K562 (cell line): ENCODE measurements at regions not wholly inside any gene's neighbourhood (a gene's known extent, or its start where the extent isn't known, plus 50 kb on each side); places are given as distances from the start of the nearest gene placed in this dataset.

Experiments
- ATF1 ChIP-seq, 2 experiments: fragments of 450-650 bp in 1 of 2; IDR thresholded peaks; 2 replicates each; pipeline ENCODE4 v1.6.1; 2016; ENCODE audit warnings: missing compliant biosample characterization in 1 of 2, missing genetic modification characterization in 1 of 2
- CBX2 ChIP-seq: fragments of 200-600 bp; sonication (generic); IDR thresholded peaks from one replicate; pipeline ENCODE4 v1.6.1; 2012; ENCODE audit warnings: mild to moderate bottlenecking, low read length, inconsistent platforms; ENCODE audit not compliant: insufficient read depth, poor library complexity, severe bottlenecking
- CTCF ChIP-seq, 3 experiments: IDR thresholded peaks in 2 of 3; conservative IDR thresholded peaks in 1 of 3; 2 replicates each; pipeline ENCODE4 v1.5.1; 2011 to 2012; ENCODE audit warnings: low read length in 3 of 3, mild to moderate bottlenecking in 3 of 3, control low read depth in 2 of 3, improper control_type of control experiment in 1 of 3, inconsistent platforms in 1 of 3, low read depth in 1 of 3, mixed read lengths in 1 of 3, moderate library complexity in 1 of 3; ENCODE audit not compliant: insufficient read depth in 2 of 3
- EGR1 ChIP-seq: fragments of 450-650 bp; conservative IDR thresholded peaks from 2 replicates; pipeline ENCODE4 v1.6.1; 2017; ENCODE audit warnings: mild to moderate bottlenecking
- EP300 ChIP-seq: IDR thresholded peaks from 2 replicates; pipeline ENCODE4 v1.6.1; 2012; ENCODE audit warnings: low read length, improper control_type of control experiment
- ETV6 ChIP-seq, 3 experiments: fragments of 150-350 bp in 1 of 3; sonication (generic) in 1 of 3; formaldehyde crosslinking in 1 of 3; IDR thresholded peaks; 2 replicates each; pipeline versions ENCODE4 v1.6.1 to v1.8.0; 2014 to 2022; ENCODE audit warnings: borderline replicate concordance in 2 of 3, low read depth in 2 of 3, antibody characterized with exemption in 1 of 3, low read length in 1 of 3, mild to moderate bottlenecking in 1 of 3, missing genetic modification reagents in 1 of 3
- HMG20A ChIP-seq: fragments of 450-650 bp; formaldehyde crosslinking; conservative IDR thresholded peaks from 2 replicates; pipeline ENCODE4 v1.4.0; 2020; ENCODE audit warnings: mild to moderate bottlenecking, mixed read lengths
- HNRNPL ChIP-seq: fragments of 200-400 bp; formaldehyde crosslinking; IDR thresholded peaks from 2 replicates; pipeline ENCODE4 v1.6.1; 2017; ENCODE audit warnings: low read depth, mild to moderate bottlenecking, low read length
- MYC ChIP-seq, 2 experiments: fragments of 250-450 bp in 1 of 2; sonication (Bioruptor Pico) in 1 of 2; IDR thresholded peaks; 2 replicates each; pipeline versions ENCODE4 v1.5.1 to v1.6.1; 2012 to 2021; ENCODE audit warnings: low read depth in 2 of 2, borderline replicate concordance in 1 of 2, improper control_type of control experiment in 1 of 2, low read length in 1 of 2, mild to moderate bottlenecking in 1 of 2, moderate library complexity in 1 of 2
- POLR2A ChIP-seq: fragments of 450-650 bp; conservative IDR thresholded peaks from 2 replicates; pipeline ENCODE4 v1.6.1; 2016
- TAF1 ChIP-seq: IDR thresholded peaks from 2 replicates; pipeline ENCODE4 v1.6.1; 2011; ENCODE audit warnings: mild to moderate bottlenecking, low read length, moderate library complexity; ENCODE audit not compliant: insufficient read depth, control insufficient read depth, severe bottlenecking; ENCODE audit errors: extremely low read depth
- ZNF197 ChIP-seq: fragments of 200-800 bp; sonication (Bioruptor generic); IDR thresholded peaks from 2 replicates; pipeline ENCODE4 v1.6.1; 2016; ENCODE audit warnings: low read depth, missing genetic modification characterization, missing compliant biosample characterization
- ZNF695 ChIP-seq: fragments of 450-650 bp; formaldehyde crosslinking; IDR thresholded peaks from 2 replicates; pipeline ENCODE4 v1.4.0; 2020; ENCODE audit warnings: mild to moderate bottlenecking, moderate library complexity
- ZNF830 ChIP-seq: fragments of 250-450 bp; sonication (Bioruptor Pico); IDR thresholded peaks from 2 replicates; pipeline ENCODE4 v1.5.0; 2021; ENCODE audit warnings: mild to moderate bottlenecking

- no peak for TF ChIP-seq CBX2
- no peak for TF ChIP-seq HMG20A
- no peak for TF ChIP-seq MYC (IDR thresholded peaks at IDR 0.05; ENCODE audit: low read depth, low read length)
- no peak for TF ChIP-seq MYC (CRISPR knock-in tag; IDR thresholded peaks at IDR 0.05; ENCODE audit: borderline replicate concordance, low read depth)
- TF ChIP-seq HNRNPL, result no peak
- TF ChIP-seq ZNF830, result no peak
- TF ChIP-seq CTCF (IDR thresholded peaks at IDR 0.05 in 2 of 3, conservative IDR thresholded peaks at IDR 0.05 in 1 of 3; ENCODE audit: insufficient read depth in 2 of 3, low read depth in 1 of 3, low read length in 3 of 3), result no peak
- no peak for TF ChIP-seq EGR1
- no peak for TF ChIP-seq ATF1 (CRISPR knock-in tag; IDR thresholded peaks at IDR 0.05)
- TF ChIP-seq ATF1 (tag; IDR thresholded peaks at IDR 0.05), result no peak
- TF ChIP-seq ZNF197, result no peak
- no peak for TF ChIP-seq TAF1
- no peak for TF ChIP-seq ZNF695 (CRISPR knock-in tag)
- TF ChIP-seq EP300, result no peak
- no peak for TF ChIP-seq POLR2A
- no peak for TF ChIP-seq ETV6 (IDR thresholded peaks at IDR 0.05; ENCODE audit: borderline replicate concordance in 1 of 2, low read depth in 2 of 2, low read length in 1 of 2)
- TF ChIP-seq ETV6 (CRISPR knock-in tag; IDR thresholded peaks at IDR 0.05; ENCODE audit: borderline replicate concordance), result no peak
Observed at GRCh38 chr5:111826064-111826463, 69.1 kb upstream of the NREP start.
